SK-N-MC (cell line): ENCODE measurements at regions not wholly inside any gene's neighbourhood (a gene's known extent, or its start where the extent isn't known, plus 50 kb on each side); places are given as distances from the start of the nearest gene placed in this dataset.

Source experiments
- EZH2 ChIP-seq: fragments of 200-600 bp; sonication (generic); IDR thresholded peaks from one replicate; pipeline ENCODE4 v1.6.1; 2017; ENCODE audit warnings: antibody characterized with exemption
- POLR2AphosphoS5 ChIP-seq: IDR thresholded peaks from 2 replicates; pipeline ENCODE4 v1.6.1; 2012; ENCODE audit warnings: mild to moderate bottlenecking, low read depth, low read length, borderline replicate concordance

DNA sequence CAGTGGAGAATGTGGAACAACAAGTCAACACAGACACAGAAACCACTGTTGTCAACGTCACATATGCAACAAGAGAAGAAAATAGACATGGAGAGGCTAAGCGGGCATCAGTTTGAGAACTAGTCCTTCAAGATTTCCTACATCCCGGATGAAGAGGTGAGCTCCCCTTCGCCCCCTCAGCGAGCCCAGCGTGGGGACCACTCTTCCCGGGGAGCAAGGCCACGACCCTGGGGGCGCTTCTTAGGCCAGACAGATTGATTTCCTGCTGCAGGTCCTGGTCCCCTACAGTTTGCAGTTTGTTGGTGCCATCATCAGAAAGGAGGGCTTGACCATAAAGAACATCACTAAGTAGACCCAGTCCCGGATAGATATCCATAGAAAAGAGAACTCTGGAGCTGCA is 113.0 kb downstream of the NBPF12 start:
- TF ChIP-seq POLR2AphosphoS5 (no peak), EZH2 (no peak)
